Lower leg skin (tissue), 3 donors: ENCODE measurements at regions not wholly inside any gene's neighbourhood (a gene's known extent, or its start where the extent isn't known, plus 50 kb on each side); places are given as distances from the start of the nearest gene placed in this dataset.

Experiments
- CTCF ChIP-seq, 3 donors: fragments of 450-650 bp; IDR thresholded peaks; one replicate each; pipeline ENCODE4 v1.5.1; 2016; ENCODE audit warnings: antibody characterized with exemption in 3 of 3, mild to moderate bottlenecking in 3 of 3, moderate library complexity in 2 of 3
- POLR2A ChIP-seq, 2 donors: fragments of 450-650 bp; IDR thresholded peaks; one replicate each; pipeline ENCODE4 v1.6.1; 2016 to 2017; ENCODE audit warnings: antibody characterized with exemption in 2 of 2, mild to moderate bottlenecking in 1 of 2, moderate library complexity in 1 of 2

GRCh38 chr20:56764671-56765070 lies 135.6 kb downstream of the TFAP2C start:
- TF ChIP-seq CTCF (IDR thresholded peaks at IDR 0.05) (no peak), POLR2A (IDR thresholded peaks at IDR 0.05) (no peak)
